SKM-1 (cell line): ENCODE measurements at regions not wholly inside any gene's neighbourhood (a gene's known extent, or its start where the extent isn't known, plus 50 kb on each side); places are given as distances from the start of the nearest gene placed in this dataset.

Experiments used
- DNase-seq: peaks from one replicate; lab custom pipeline; 2025; ENCODE audit not compliant: unreplicated experiment; lab: John Stamatoyannopoulos, UW

- no peak for DNase-seq
Measured at GRCh38 chr18:78034755-78035154, 785.1 kb downstream of the GALR1 start.

- no peak for DNase-seq
Measured at GRCh38 chr18:78041218-78041617, 791.6 kb downstream of the GALR1 start.

GRCh38 chr18:78046631-78047030 is 797.0 kb downstream of the GALR1 start:
- DNase-seq: no peak

- no peak for DNase-seq
Measured at GRCh38 chr18:78049281-78049680, 799.6 kb downstream of the GALR1 start.

- no peak for DNase-seq
Measured at GRCh38 chr18:78054801-78055200, 805.2 kb downstream of the GALR1 start.

- no peak for DNase-seq
Measured at GRCh38 chr18:78056011-78056410, 806.4 kb downstream of the GALR1 start.

GRCh38 chr18:78069784-78070664 is 820.4 kb downstream of the GALR1 start:
- no peak for DNase-seq

GRCh38 chr18:78071166-78071710 is 821.6 kb downstream of the GALR1 start:
- no peak for DNase-seq

- DNase-seq: no peak
Measured at GRCh38 chr18:78071776-78072175, 822.1 kb downstream of the GALR1 start.

GRCh38 chr18:78072375-78072774 is 822.7 kb downstream of the GALR1 start:
- no peak for DNase-seq

- no peak for DNase-seq
Measured at GRCh38 chr18:78073275-78073674, 823.6 kb downstream of the GALR1 start.

- no peak for DNase-seq
Measured at GRCh38 chr18:78074400-78075020, 824.9 kb downstream of the GALR1 start.

- no peak for DNase-seq
Measured at GRCh38 chr18:78080081-78080480, 830.4 kb downstream of the GALR1 start.

- DNase-seq: no peak
Measured at GRCh38 chr18:78080761-78081160, 831.1 kb downstream of the GALR1 start.

- DNase-seq: no peak
Measured at GRCh38 chr18:78082816-78083215, 833.2 kb downstream of the GALR1 start.

- no peak for DNase-seq
Measured at GRCh38 chr18:78085241-78086185, 835.9 kb downstream of the GALR1 start.

GRCh38 chr18:78086931-78087330 is 837.3 kb downstream of the GALR1 start:
- no peak for DNase-seq

GRCh38 chr18:78087338-78087737 is 837.7 kb downstream of the GALR1 start:
- no peak for DNase-seq

GRCh38 chr18:78090584-78090983 is 840.9 kb downstream of the GALR1 start:
- no peak for DNase-seq

GRCh38 chr18:78092901-78093300 is 843.3 kb downstream of the GALR1 start:
- DNase-seq: no peak

- no peak for DNase-seq
Measured at GRCh38 chr18:78099979-78100588, 850.4 kb downstream of the GALR1 start.
